Upper lobe of left lung (tissue), 6 donors: ENCODE measurements at regions not wholly inside any gene's neighbourhood (a gene's known extent, or its start where the extent isn't known, plus 50 kb on each side); places are given as distances from the start of the nearest gene placed in this dataset.
"Not testable (repeated sequence)": the region's sequence is repeated elsewhere in the genome, so short reads cannot be mapped to it uniquely, and the experiment has no call there.

ENCODE experiments used
- ATAC-seq, 2 donors: fragments of 200-7000 bp; cut with Tn5 transposase; one replicate each; pipeline ENCODE4 v1.9.1; 2022; ENCODE audit warnings: mild to moderate bottlenecking in 2 of 2, moderate library complexity in 2 of 2; ENCODE audit not compliant: low FRiP score in 2 of 2
- DNase-seq, 2 donors: peaks; one replicate each; pipeline ENCODE4 v3.0.0-alpha.2; 2019 to 2020
- H3K27ac ChIP-seq, 4 donors: fragments of 200-600 bp; sonication (generic); one replicate each; pipeline ENCODE4 v1.5.1; 2016 to 2019
- H3K27me3 ChIP-seq, 4 donors: fragments of 200-600 bp; sonication (generic); one replicate each; pipeline ENCODE4 v1.5.1; 2017 to 2019
- H3K36me3 ChIP-seq, 4 donors: fragments of 200-600 bp; sonication (generic); one replicate each; pipeline ENCODE4 v1.5.1; 2016 to 2019
- H3K4me1 ChIP-seq, 4 donors: fragments of 200-600 bp; sonication (generic); one replicate each; pipeline ENCODE4 v1.5.1; 2018 to 2019
- H3K4me3 ChIP-seq, 4 donors: fragments of 200-600 bp; sonication (generic); one replicate each; pipeline ENCODE4 v1.5.1; 2017 to 2019; ENCODE audit warnings: mild to moderate bottlenecking in 2 of 4, moderate library complexity in 1 of 4
- H3K9me3 ChIP-seq, 4 donors: fragments of 200-600 bp; sonication (generic); one replicate each; pipeline ENCODE4 v1.5.1; 2018 to 2019
- CTCF ChIP-seq, 6 experiments: fragments of 450-650 bp in 4 of 6; fragments of 200-600 bp in 2 of 6; sonication (generic) in 2 of 6; IDR thresholded peaks; one replicate each; pipeline ENCODE4 v1.5.1; 2016 to 2019; ENCODE audit warnings: antibody characterized with exemption in 6 of 6
- EP300 ChIP-seq, 4 donors: sonication (generic); formaldehyde crosslinking; IDR thresholded peaks; one replicate each; pipeline ENCODE4 v1.5.1; 2017; ENCODE audit warnings: antibody characterized with exemption in 4 of 4, control low read depth in 2 of 4
- POLR2A ChIP-seq, 4 donors: fragments of 450-650 bp; IDR thresholded peaks; one replicate each; pipeline ENCODE4 v1.5.1; 2016 to 2017; ENCODE audit warnings: antibody characterized with exemption in 4 of 4, mild to moderate bottlenecking in 2 of 4
- POLR2AphosphoS5 ChIP-seq, 2 donors: sonication (generic); formaldehyde crosslinking; IDR thresholded peaks; one replicate each; pipeline ENCODE4 v1.5.1; 2017; ENCODE audit warnings: antibody characterized with exemption in 2 of 2
- WGBS, 2 donors: methylation state at CpG; one replicate each; pipeline ENCODE4 v1.1.5; 2017 to 2018; 5-methylcytosine and 5-hydroxymethylcytosine counted together
- donor health status: DM: no; HTN: no; CAD: no; lungs with moderate emphysema.
- donor health status: DM: no; HTN: yes; CAD: no; lungs with severe emphysema.

- no peak for ATAC-seq
- no peak for DNase-seq
- TF ChIP-seq POLR2A (IDR thresholded peaks at IDR 0.05) (no peak), POLR2AphosphoS5 (IDR thresholded peaks at IDR 0.05) (no peak), CTCF (IDR thresholded peaks at IDR 0.05) (no peak), EP300 (IDR thresholded peaks at IDR 0.05) (no peak)
- no peaks in the 10 kb centered on the region for H3K27me3 ChIP-seq
- H3K9me3 ChIP-seq, result no peaks in the 10 kb centered on the region
- 93% methylated on average over 3 of the region's 3 CpGs for WGBS, 2 donors
- H3K4me1 ChIP-seq, result no peaks in the 10 kb centered on the region
- no peaks in the 10 kb centered on the region for H3K36me3 ChIP-seq
- H3K4me3 ChIP-seq, result no peak overlapping the region
- no peak overlapping the region for H3K27ac ChIP-seq
Measured at GRCh38 chr2:187693923-187694322, 139.7 kb upstream of the TFPI start.

- DNase-seq, H3K4me1 ChIP-seq, H3K36me3 ChIP-seq, H3K27me3 ChIP-seq, H3K27ac ChIP-seq, H3K9me3 ChIP-seq, H3K4me3 ChIP-seq, ATAC-seq: not testable (repeated sequence)
- 91 to 93% methylated on average over 7 of the region's 7 CpGs for WGBS, 2 donors
Measured at GRCh38 chr2:187696644-187697043, 142.4 kb upstream of the TFPI start.

GRCh38 chr2:187698374-187699110 lies 144.3 kb upstream of the TFPI start:
- WGBS, 2 donors, result 82 to 84% methylated on average over 2 of the region's 2 CpGs
- Histone ChIP-seq H3K9me3 (no peaks in the 10 kb centered on the region), H3K4me1 (no peaks in the 10 kb centered on the region), H3K27ac (no peak overlapping the region), H3K36me3 (no peaks in the 10 kb centered on the region), H3K4me3 (no peak overlapping the region), H3K27me3 (no peaks in the 10 kb centered on the region)
- DNase-seq (no peak), ATAC-seq (no peak)
- no peak for TF ChIP-seq CTCF (IDR thresholded peaks at IDR 0.05)

- no peaks in the 10 kb centered on the region for H3K9me3 ChIP-seq
- H3K27me3 ChIP-seq, result no peaks in the 10 kb centered on the region
- 42 to 52% methylated on average over 1 of the region's 1 CpG for WGBS, 2 donors
- H3K27ac ChIP-seq, result no peak overlapping the region
- no peak overlapping the region for H3K4me3 ChIP-seq
- H3K4me1 ChIP-seq, result no peaks in the 10 kb centered on the region
- DNase-seq, result no peak
- no peak for ATAC-seq
- TF ChIP-seq EP300 (IDR thresholded peaks at IDR 0.05), result no peak
- no peak for TF ChIP-seq CTCF (IDR thresholded peaks at IDR 0.05)
- TF ChIP-seq POLR2AphosphoS5 (IDR thresholded peaks at IDR 0.05), result no peak
- no peak for TF ChIP-seq POLR2A (IDR thresholded peaks at IDR 0.05)
- H3K36me3 ChIP-seq, result no peaks in the 10 kb centered on the region
Measured at GRCh38 chr2:187702157-187702556, 147.9 kb upstream of the TFPI start.

GRCh38 chr2:187708272-187708671 lies 154.0 kb upstream of the TFPI start:
- Histone ChIP-seq H3K36me3 (no peaks in the 10 kb centered on the region), H3K9me3 (no peaks in the 10 kb centered on the region), H3K27me3 (no peaks in the 10 kb centered on the region), H3K4me1 (no peaks in the 10 kb centered on the region), H3K4me3 (no peak overlapping the region), H3K27ac (no peak overlapping the region)
- ATAC-seq (no peak), DNase-seq (no peak)
- TF ChIP-seq POLR2AphosphoS5 (IDR thresholded peaks at IDR 0.05), result no peak
- TF ChIP-seq EP300 (IDR thresholded peaks at IDR 0.05), result no peak
- TF ChIP-seq POLR2A (IDR thresholded peaks at IDR 0.05), result no peak
- TF ChIP-seq CTCF (IDR thresholded peaks at IDR 0.05), result no peak
- 81 to 97% methylated on average over 1 of the region's 1 CpG for WGBS, 2 donors
